Tibial nerve (tissue), 3 donors: ENCODE measurements at regions not wholly inside any gene's neighbourhood (a gene's known extent, or its start where the extent isn't known, plus 50 kb on each side); places are given as distances from the start of the nearest gene placed in this dataset.

ENCODE experiments used
- CTCF ChIP-seq, 5 experiments: fragments of 200-600 bp in 3 of 5; fragments of 450-650 bp in 2 of 5; sonication (generic) in 3 of 5; IDR thresholded peaks; one replicate each; pipeline ENCODE4 v1.5.1; 2016 to 2019; ENCODE audit warnings: antibody characterized with exemption in 5 of 5, mild to moderate bottlenecking in 3 of 5, moderate library complexity in 2 of 5
- POLR2A ChIP-seq, 2 donors: fragments of 450-650 bp; IDR thresholded peaks; one replicate each; pipeline ENCODE4 v1.6.1; 2017; ENCODE audit warnings: antibody characterized with exemption in 2 of 2, mild to moderate bottlenecking in 2 of 2, moderate library complexity in 2 of 2

GRCh38 chr1:81513796-81514354 is 286.9 kb upstream of the ADGRL2 start:
- no peak for TF ChIP-seq CTCF (IDR thresholded peaks at IDR 0.05)
- no peak for TF ChIP-seq POLR2A (IDR thresholded peaks at IDR 0.05)
